Parathyroid adenoma (tissue), 2 donors: ENCODE measurements at regions not wholly inside any gene's neighbourhood (a gene's known extent, or its start where the extent isn't known, plus 50 kb on each side); places are given as distances from the start of the nearest gene placed in this dataset.

Experiments
- H2AFZ ChIP-seq: fragments of 300-600 bp; sonication (generic); one replicate; pipeline ENCODE4 v1.7.0; 2017; ENCODE audit warnings: antibody characterized with exemption, mild to moderate bottlenecking
- H3K27ac ChIP-seq: fragments of 300-600 bp; sonication (generic); one replicate; pipeline ENCODE4 v1.7.0; 2017
- H3K27me3 ChIP-seq: fragments of 300-600 bp; sonication (generic); one replicate; pipeline ENCODE4 v1.7.0; 2017; ENCODE audit warnings: low read length; ENCODE audit not compliant: control insufficient read depth, insufficient read depth
- H3K36me3 ChIP-seq: fragments of 300-600 bp; sonication (generic); one replicate; pipeline ENCODE4 v1.7.0; 2017; ENCODE audit warnings: low read length; ENCODE audit not compliant: control insufficient read depth, insufficient read depth
- H3K4me1 ChIP-seq: fragments of 300-600 bp; sonication (generic); one replicate; pipeline ENCODE4 v1.7.0; 2017; ENCODE audit warnings: control low read depth
- H3K4me2 ChIP-seq: fragments of 300-600 bp; sonication (generic); one replicate; pipeline ENCODE4 v1.7.0; 2017; ENCODE audit warnings: low read length
- H3K4me3 ChIP-seq: fragments of 300-600 bp; sonication (generic); one replicate; pipeline ENCODE4 v1.7.0; 2017; ENCODE audit warnings: low read depth, low read length
- H3K79me2 ChIP-seq: fragments of 300-600 bp; sonication (generic); one replicate; pipeline ENCODE4 v1.7.0; 2017; ENCODE audit warnings: control low read depth
- H3K9ac ChIP-seq: fragments of 300-600 bp; sonication (generic); one replicate; pipeline ENCODE4 v1.7.0; 2017; ENCODE audit warnings: mild to moderate bottlenecking
- H3K9me3 ChIP-seq: fragments of 300-600 bp; sonication (generic); one replicate; pipeline ENCODE4 v1.7.0; 2017; ENCODE audit warnings: low read length; ENCODE audit not compliant: control insufficient read depth
- TF ChIP-seq, protein P1 (sequence below): fragments of 300-600 bp; sonication (generic); IDR thresholded peaks from one replicate; pipeline ENCODE4 v1.7.0; 2017; ENCODE audit warnings: antibody characterized with exemption, mild to moderate bottlenecking
- donor health status: primary hyperparathyroidism.

DNA sequence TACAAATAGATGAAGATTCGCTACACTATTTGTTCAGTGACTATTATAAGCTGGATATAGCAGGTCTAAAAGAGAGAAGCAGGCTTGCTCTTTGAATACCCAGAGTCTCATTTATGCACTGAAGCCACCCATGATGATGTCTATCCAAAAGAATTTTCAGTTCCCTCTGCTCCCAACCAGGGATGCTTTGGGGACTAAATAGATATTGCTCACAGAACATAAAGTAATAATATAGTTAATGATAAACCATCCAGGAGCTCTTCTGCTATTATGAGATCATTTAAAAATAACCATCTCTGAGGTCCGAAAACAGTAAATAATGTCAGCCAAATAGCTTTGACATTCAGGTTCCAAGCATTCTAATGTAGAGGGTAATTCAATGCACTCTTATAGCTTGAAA, 875.4 kb downstream of the SORCS3 start:
- TF ChIP-seq, protein P1, sequence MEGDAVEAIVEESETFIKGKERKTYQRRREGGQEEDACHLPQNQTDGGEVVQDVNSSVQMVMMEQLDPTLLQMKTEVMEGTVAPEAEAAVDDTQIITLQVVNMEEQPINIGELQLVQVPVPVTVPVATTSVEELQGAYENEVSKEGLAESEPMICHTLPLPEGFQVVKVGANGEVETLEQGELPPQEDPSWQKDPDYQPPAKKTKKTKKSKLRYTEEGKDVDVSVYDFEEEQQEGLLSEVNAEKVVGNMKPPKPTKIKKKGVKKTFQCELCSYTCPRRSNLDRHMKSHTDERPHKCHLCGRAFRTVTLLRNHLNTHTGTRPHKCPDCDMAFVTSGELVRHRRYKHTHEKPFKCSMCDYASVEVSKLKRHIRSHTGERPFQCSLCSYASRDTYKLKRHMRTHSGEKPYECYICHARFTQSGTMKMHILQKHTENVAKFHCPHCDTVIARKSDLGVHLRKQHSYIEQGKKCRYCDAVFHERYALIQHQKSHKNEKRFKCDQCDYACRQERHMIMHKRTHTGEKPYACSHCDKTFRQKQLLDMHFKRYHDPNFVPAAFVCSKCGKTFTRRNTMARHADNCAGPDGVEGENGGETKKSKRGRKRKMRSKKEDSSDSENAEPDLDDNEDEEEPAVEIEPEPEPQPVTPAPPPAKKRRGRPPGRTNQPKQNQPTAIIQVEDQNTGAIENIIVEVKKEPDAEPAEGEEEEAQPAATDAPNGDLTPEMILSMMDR = no peak
- no peaks in the 10 kb centered on the region for H3K4me1 ChIP-seq

DNA sequence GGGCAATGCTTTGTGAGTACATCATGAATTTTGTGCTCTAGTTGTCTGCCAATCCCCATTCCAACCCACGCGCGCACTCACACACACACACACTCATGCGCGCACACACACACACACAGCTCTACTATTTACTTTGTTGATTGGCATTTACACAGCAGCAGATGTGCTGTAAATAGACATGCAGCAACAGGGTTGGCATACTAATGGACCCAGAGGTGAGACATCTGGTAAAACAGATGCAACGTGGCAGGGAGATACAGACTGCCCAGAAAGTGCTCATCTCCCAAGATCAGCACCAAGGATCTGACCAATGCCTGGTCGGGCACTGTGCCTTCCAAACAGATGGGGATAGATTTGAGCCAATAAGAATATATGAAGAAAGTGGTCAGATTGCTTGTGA, 873.0 kb downstream of the SORCS3 start:
- Histone ChIP-seq H3K36me3 (no peaks in the 10 kb centered on the region), H2AFZ (no peak overlapping the region)

More for the DNA sequence above, 875.4 kb downstream of the SORCS3 start:
- Histone ChIP-seq H3K4me2 (no peak overlapping the region), H3K36me3 (no peaks in the 10 kb centered on the region), H3K79me2 (no peaks in the 10 kb centered on the region), H2AFZ (no peak overlapping the region), H3K9me3 (no peaks in the 10 kb centered on the region), H3K9ac (no peak overlapping the region), H3K27me3 (no peaks in the 10 kb centered on the region), H3K27ac (no peak overlapping the region), H3K4me3 (no peak overlapping the region)

DNA sequence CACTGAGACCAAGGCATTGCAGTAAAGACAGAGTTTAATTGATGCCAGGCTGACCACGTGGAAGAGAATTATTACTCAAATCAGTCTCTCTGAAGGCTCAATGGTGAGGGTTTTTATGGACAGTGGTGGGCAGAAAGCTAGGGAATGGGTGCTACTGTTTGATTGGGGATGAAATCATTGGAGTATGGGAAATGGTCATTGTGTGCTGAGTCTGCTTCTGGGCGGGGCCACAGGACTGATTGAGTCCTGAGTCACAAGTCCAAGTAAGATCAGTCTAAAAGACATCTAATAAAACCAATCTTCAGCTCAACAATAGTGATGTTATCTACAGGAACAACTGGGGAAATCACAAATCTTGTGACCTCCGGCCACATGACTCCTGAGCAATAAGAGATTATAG, 868.4 kb downstream of the SORCS3 start:
- TF ChIP-seq, protein P1 = no peak
- Histone ChIP-seq H3K4me3 (no peak overlapping the region), H3K27ac (no peak overlapping the region), H3K4me1 (no peaks in the 10 kb centered on the region), H3K79me2 (no peaks in the 10 kb centered on the region), H3K4me2 (no peak overlapping the region), H2AFZ (no peak overlapping the region), H3K9me3 (no peaks in the 10 kb centered on the region), H3K9ac (no peak overlapping the region), H3K36me3 (no peaks in the 10 kb centered on the region), H3K27me3 (no peaks in the 10 kb centered on the region)

More for the DNA sequence above, 873.0 kb downstream of the SORCS3 start:
- no peaks in the 10 kb centered on the region for H3K9me3 ChIP-seq
- H3K27ac ChIP-seq = no peak overlapping the region
- H3K4me2 ChIP-seq = no peak overlapping the region
- no peak overlapping the region for H3K4me3 ChIP-seq
- TF ChIP-seq, protein P1 = no peak
- H3K27me3 ChIP-seq = no peaks in the 10 kb centered on the region
- H3K79me2 ChIP-seq = no peaks in the 10 kb centered on the region
- no peak overlapping the region for H3K9ac ChIP-seq
- H3K4me1 ChIP-seq = no peaks in the 10 kb centered on the region

DNA sequence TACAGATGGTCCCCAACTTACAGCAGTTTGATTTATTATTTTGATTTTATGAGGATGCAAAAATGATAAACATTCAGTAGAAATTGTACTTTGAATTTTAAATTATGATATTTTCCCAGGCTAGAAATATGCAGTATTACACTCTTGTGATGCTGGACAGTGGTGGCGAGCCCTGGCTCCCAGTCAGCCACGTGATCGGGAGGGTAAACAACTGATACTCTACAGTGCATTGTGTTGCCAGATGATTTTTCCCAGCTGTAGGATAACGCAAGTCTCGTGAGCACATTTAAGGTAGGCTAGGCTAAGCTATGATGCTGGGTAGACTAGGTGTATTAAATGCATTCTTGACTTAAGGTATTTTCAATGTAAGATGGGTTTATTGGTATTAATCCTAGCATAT, 865.2 kb downstream of the SORCS3 start:
- no peak overlapping the region for H3K4me3 ChIP-seq
- no peak overlapping the region for H3K4me2 ChIP-seq
- no peak overlapping the region for H3K9ac ChIP-seq
- no peaks in the 10 kb centered on the region for H3K36me3 ChIP-seq
- TF ChIP-seq, protein P1 = no peak
- H3K27me3 ChIP-seq = no peaks in the 10 kb centered on the region
- H3K9me3 ChIP-seq = no peaks in the 10 kb centered on the region
- no peaks in the 10 kb centered on the region for H3K4me1 ChIP-seq
- H3K27ac ChIP-seq = no peak overlapping the region
- H2AFZ ChIP-seq = no peak overlapping the region
- H3K79me2 ChIP-seq = no peaks in the 10 kb centered on the region

DNA sequence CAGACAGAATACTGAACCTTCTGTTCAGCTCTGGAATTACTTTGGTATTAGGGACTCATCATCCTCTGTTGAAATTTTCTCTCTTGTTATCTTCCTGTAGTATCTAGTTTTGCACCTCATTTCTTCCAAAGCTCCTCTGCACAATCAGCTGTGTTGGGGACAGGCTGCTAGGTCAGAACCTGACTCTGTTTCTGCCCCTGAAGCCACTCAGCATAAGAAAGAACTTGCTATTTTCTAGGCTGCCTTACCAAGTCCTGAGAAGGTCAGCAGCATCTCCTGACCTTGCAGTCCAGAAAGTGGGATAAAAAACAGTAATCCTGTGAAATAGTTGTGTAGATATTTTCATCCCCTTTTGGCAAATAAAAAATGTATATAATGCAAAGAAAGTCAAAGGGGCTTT, 862.6 kb downstream of the SORCS3 start:
- no peak overlapping the region for H3K4me3 ChIP-seq
- TF ChIP-seq, protein P1 = no peak
- H3K79me2 ChIP-seq = no peaks in the 10 kb centered on the region
- no peak overlapping the region for H3K4me2 ChIP-seq
- no peak overlapping the region for H3K27ac ChIP-seq
- no peaks in the 10 kb centered on the region for H3K4me1 ChIP-seq
- no peaks in the 10 kb centered on the region for H3K9me3 ChIP-seq
- no peaks in the 10 kb centered on the region for H3K36me3 ChIP-seq
- H2AFZ ChIP-seq = no peak overlapping the region
- no peaks in the 10 kb centered on the region for H3K27me3 ChIP-seq
- no peak overlapping the region for H3K9ac ChIP-seq
